ENCODE measurements at regions not wholly inside any gene's neighbourhood (a gene's known extent, or its start where the extent isn't known, plus 50 kb on each side); places are given as distances from the start of the nearest gene placed in this dataset.

DNA sequence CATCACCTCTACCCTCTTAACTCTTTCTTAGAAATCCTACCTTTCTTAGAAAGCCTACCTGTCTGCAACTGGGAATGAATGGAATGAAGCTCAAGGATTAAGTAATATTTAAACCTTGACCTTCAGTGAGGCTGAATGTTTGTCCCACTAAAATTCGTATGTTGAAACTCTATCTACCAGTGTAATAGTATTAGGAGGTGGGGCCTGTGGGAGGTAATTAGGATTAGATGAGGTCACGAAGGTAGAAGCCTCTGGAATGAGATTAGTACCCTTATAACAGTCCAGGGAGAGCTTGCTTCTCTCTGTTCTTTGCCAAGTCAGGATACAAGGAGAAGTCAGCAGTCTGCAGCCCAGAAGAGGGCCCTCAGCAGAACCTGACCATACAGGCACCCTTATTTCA lies 158.0 kb downstream of the TENT5A start (continued):
- TF ChIP-seq RBBP5 (IDR thresholded peaks at IDR 0.05; ENCODE audit: borderline replicate concordance, low read depth, low read length) (no peak), POLR2AphosphoS5 (IDR thresholded peaks at IDR 0.05; ENCODE audit: low read depth, low read length) (no peak)

Measured in H1 (cell line).